ENCODE measurements at regions not wholly inside any gene's neighbourhood (a gene's known extent, or its start where the extent isn't known, plus 50 kb on each side); places are given as distances from the start of the nearest gene placed in this dataset.

- DNase-seq, result peak; percentile 32
Observed at GRCh38 chr14:65286443-65286842, 126.1 kb upstream of the FUT8 start.

DNA sequence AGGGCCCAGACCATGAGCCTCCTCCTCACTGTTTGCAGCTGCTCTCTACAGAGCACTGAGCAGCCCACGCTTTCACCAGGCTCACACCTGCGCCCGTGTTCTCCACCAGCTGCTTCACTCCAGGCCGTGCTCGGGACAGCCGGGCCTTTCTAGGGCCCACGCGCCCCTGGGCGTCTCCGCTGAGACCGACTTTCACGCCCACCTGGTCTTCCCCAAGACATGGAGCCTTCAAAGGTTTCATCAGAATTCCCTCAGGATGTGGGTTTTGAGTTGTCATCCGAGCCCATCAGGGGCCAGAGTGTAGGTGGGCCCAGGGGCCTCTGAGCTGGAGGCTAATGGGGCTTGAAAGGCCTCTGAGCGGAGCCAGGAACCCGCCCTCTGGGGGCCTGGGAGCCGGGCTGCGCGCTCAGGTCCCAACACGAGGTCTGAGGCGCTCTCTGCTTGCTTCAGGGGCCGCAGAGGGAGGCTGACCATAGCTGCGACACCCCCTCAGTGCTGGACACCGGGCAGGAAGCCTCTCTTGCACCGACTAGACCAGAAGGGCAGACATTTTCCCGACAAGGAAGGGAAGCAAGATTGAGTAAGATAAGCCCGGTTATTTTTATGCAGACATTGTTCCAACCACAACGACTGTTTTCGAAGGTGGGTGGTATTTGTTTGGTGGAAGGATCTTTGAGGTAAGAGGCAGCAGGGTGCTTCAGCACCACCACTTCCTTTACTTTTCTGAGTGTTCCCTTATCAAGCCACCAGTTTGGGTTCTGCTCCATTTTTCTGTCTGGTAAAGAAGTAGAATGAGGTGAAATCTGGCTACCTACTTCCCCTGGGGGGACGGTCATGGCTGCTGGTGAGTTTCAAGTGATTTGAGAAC lies 125.0 kb upstream of the FUT8 start:
- peak; percentile 71 for DNase-seq

- peak; percentile 89 for DNase-seq
Observed at GRCh38 chr14:65290830-65291229, 121.7 kb upstream of the FUT8 start.

- no peak for DNase-seq
Observed at GRCh38 chr14:65291531-65291930, 121.0 kb upstream of the FUT8 start.

DNA sequence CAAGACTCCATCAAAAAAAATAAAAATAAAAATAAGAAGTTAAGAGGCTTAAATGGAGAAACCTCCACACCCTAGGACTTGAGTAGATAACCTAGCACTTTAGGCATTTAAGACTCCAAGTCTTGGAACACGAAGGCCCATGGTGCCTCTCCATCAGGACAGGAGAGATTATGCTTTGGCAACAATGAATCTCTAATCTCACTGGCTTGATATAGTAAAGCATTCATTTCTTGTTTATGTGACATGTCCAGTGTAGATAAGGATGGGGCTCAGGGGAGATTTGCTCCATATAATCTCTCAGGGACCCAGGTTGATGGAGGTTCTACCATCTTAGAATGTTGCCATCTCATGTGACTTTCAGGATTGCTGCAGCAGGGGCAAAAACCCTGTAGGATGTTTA lies 117.7 kb upstream of the FUT8 start:
- no peak for DNase-seq

GRCh38 chr14:65296402-65296801 lies 116.1 kb upstream of the FUT8 start:
- no peak for DNase-seq

GRCh38 chr14:65296876-65297275 lies 115.7 kb upstream of the FUT8 start:
- DNase-seq, result no peak

GRCh38 chr14:65297744-65298143 lies 114.8 kb upstream of the FUT8 start:
- no peak for DNase-seq

DNA sequence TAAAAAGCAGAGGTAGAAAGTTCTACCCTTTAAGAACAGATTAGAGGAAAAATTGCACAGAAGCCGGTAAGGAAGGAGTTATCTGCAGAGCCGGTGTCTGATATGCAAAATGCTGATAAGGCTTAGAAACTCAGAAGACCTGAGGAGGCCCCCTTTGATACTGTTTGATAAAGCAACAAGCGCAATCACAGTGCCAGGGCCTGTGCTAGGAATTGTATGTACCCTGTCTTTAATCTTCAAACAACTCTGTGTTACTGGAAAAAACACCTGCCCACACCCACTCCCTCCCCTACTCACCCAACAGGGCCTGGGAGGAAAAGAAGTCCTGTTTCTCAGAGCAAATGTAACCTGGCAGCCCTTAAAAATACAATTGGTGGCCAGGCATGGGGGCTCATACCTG lies 112.7 kb upstream of the FUT8 start:
- DNase-seq, result no peak

- peak; percentile 30 for DNase-seq
Observed at GRCh38 chr14:65301862-65302539, 110.5 kb upstream of the FUT8 start.

DNA sequence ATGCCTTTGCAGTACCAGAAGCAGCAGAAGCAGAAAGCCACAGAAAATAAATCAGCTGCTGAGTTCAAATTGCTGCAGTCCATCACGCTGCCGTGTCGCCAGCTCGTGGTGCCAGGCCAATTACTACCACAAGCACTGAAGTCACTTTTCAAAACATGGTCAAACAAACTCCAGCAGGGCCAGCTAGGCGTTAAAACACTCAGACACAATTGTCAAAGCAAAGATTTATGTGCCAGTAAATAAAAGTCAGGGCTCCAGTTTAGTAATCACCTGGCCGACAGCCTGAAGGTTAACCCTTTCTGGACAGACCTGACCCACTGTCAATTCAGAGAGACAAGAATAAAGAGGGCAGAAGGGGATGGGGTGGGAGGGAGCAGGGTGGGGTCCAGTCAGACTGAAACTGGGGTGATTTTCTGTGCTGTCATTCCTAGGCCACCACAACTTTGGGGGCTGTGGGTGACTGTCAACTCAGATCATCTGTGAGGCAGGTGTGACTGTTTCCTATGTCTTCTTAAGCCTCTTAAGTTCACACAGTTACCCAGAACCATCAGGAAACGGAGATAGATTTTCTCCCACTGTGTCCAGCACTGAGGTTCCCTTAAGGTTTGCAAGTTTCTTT lies 109.8 kb upstream of the FUT8 start:
- no peak for DNase-seq

- DNase-seq, result no peak
Observed at GRCh38 chr14:65303190-65303898, 109.2 kb upstream of the FUT8 start.

- no peak for DNase-seq
Observed at GRCh38 chr14:65303899-65304222, 108.7 kb upstream of the FUT8 start.

DNA sequence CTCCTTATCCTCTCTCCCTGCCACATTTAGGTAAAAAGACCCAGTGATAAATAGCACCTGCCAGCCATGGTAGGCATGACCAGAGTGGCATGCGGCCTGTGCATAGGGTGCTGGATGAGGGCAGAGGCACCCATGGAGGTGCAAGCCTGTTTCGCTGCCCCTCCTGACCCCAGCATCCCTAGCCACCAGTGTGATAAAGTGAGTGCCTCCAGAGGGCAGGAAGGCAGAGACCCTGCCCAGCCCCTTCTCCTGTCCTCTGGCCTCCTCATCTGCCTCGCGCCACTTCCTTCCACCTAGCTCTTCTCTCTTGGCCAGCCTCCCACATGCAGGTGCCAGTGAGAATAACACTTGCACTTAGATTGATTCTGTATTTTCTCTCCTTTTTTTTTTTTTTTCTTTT lies 108.3 kb upstream of the FUT8 start:
- DNase-seq, result no peak

DNA sequence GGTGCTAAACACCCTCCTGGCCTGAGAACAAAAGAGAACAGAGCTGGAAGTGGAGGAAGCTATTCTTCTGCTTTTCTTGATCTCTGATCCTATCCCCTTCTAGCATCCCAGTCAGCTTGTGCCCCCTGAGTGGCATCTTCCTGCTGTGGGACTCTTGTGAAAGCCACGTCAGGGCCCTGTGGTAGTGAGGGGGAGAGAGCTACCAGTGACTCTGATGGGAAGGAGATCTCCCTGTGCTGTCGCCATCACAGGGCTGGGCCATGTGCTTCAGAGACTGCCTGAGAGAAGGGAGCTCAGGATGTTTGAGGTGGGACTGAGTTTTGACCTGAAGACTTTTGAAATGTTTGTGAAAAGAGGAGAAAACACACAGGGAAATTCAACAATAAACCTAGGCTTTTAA lies 107.6 kb upstream of the FUT8 start:
- DNase-seq, result peak; percentile 77

- DNase-seq, result no peak
Observed at GRCh38 chr14:65308536-65308935, 104.0 kb upstream of the FUT8 start.

- no peak for DNase-seq
Observed at GRCh38 chr14:65310568-65310967, 102.0 kb upstream of the FUT8 start.

GRCh38 chr14:65312859-65313258 lies 99.7 kb upstream of the FUT8 start:
- DNase-seq, result no peak

DNA sequence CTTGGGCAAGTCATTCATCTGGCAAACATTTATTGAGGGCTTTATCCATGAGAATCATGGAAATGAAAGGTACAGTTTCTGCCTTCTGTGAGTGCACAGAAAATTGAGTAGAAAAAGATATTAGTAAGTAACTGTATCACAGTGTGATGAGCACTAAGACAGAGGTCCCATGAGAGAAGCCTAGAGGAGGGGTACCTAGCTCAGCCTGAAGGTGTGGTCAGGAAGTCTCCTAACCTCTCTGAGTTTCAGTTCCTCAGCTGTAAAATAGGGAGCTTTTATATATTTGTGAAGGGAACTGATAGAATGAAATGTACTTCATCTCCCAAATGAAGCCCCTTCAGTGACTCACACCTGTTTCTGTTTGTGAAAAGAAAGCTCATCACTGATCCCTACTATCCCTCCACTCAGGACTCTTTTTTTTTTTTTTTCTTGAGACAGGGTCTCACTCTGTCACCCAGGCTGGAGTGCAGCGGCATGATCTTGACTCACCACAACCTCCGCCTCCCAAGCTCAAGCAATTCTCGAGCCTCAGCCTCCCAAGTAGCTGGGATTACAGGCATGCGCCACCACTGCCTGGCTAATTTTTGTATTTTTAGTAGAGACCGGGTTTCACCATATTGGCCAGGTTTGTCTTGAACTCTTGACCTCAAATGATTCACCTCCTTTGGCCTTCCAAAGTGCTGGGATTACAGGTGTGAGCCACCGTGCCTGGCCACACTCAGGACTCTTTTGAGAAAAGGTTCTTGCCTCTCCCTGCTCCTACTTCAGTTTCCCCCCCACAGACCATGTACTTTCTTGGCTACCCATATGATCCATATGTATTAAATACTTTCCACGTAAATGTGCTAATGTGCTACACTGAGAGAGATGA lies 93.7 kb upstream of the FUT8 start:
- peak; percentile 21 for DNase-seq

DNA sequence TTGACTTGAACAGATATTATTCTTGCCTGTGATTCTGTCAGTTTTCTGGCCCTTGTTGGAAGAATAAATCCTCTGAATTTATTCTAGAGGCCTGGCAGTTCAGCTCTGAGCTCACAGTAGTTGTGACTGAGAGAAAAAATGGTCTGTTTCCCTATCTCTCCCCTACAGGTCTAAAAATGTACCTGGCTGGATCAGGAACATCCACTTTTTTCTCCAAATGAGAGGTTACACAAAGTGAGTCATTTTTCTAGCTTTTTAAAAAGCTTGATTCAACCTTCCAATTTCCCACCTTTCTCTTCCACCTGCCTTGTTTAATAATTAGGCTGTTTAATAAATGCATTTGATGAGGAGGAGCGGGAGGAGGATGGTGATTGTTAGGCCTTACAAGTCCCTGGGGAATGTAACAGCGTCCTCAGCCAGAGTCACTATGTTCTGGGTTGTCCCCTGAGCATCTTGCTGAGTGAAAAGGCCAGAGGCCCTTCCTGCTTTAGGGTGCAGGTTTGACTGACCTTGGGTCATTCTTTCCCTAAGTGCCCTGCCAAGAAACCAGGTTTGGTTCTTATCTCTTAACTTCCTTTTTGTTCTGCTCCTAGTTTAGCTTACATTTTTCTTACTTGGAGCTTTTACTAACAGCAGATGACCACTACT lies 91.7 kb upstream of the FUT8 start:
- DNase-seq, result no peak

- DNase-seq, result peak; percentile 52
Observed at GRCh38 chr14:65321370-65321875, 91.1 kb upstream of the FUT8 start.

DNA sequence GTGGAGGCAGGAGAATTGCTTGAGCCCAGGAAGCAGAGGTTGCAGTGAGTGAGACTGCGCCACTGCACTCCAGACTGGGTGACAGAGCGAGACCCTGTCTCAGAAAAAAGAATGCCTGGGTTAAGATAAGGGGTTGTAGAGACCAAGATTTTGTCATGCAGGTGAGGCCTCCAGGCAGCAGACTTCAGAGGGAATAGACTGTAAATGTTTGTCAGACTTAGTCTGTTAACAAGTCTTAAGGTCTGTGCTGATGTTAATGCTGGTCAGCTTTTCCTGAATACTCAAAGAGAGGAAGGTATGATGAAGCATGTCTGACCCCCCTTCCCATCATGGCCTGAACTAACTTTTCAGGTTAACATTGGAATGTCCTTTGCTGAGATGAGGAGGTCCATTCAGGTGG lies 83.0 kb upstream of the FUT8 start:
- no peak for DNase-seq
